GM21786 (cell line): ENCODE measurements at regions not wholly inside any gene's neighbourhood (a gene's known extent, or its start where the extent isn't known, plus 50 kb on each side); places are given as distances from the start of the nearest gene placed in this dataset.
"Not testable (repeated sequence)": the region's sequence is repeated elsewhere in the genome, so short reads cannot be mapped to it uniquely, and the experiment has no call there.

Experiments used
- ATAC-seq: cut with Tn5 transposase; IDR thresholded peaks from one replicate; pipeline ENCODE4 v1.9.1; 2021; ENCODE audit not compliant: unreplicated experiment

GRCh38 chr12:20105943-20106342, 262.4 kb upstream of the PDE3A start:
- ATAC-seq: no peak

- ATAC-seq: no peak
Observed at GRCh38 chr12:20109676-20110075, 258.7 kb upstream of the PDE3A start.

DNA sequence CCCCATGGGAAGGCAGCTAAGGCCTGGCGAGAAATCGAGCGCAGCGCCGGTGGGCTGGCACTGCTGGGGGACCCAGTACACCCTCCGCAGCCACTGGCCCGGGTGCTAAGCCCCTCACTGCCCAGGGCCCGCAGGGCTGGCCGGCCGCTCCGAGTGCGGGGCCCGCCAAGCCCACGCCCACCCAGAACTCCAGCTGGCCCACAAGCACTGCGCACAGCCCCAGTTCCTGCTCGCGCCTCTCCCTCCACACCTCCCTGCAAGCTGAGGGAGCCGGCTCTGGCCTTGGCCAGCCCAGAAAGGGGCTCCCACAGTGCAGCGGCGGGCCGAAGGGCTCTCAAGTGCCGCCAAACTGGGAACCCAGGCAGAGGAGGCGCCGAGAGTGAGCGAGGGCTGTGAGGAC, 253.0 kb upstream of the PDE3A start:
- not testable (repeated sequence) for ATAC-seq

DNA sequence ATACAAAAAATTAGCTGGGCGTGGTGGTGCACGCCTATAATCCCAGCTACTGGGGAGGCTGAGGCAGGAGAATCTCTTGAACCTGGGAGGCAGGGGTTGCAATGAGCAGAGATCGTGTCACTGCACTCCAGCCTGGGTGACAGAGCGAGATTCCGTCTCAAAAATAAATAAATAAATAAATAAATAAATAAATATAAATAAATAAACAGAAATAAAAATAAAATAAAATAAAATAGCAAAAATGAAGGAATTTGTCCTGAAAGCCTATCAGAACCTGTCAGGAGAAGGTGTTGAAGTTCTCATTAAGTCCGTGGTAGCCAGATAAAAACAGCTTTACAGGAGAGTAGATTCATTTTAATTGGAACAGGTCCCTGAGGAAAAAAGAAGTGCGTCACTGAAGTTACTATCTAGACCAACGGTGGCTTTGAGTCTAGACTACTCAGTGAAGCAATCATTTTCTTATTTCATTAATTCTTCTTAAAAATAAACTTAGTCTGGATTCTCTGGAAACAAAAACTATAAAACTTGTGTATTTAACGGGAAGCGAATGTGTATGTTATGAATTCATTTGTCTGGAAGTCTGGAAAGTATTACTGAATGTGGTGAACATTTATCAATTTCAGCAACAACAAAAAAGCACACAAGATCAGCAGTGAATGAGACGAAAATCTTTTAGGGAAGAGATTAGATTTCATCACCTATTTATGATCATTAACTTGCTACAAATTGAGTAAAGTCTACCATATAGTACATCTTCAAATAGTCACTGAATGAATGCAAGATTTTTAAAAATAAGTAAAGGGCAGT, 248.5 kb upstream of the PDE3A start:
- no peak for ATAC-seq

DNA sequence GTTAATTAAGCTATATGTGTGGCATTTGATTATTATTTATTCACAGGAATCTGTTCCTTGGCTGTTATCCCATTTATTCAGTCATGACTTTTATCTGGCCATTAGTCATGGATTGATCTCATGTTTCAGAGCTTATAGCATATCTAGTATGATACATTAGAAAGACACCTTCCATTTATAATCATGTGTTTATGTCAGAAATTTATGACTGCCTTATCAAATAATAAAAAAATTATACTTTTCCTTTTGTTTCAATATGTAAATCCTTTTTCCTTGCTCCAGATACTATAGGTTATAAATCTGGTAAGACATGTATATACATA, 248.0 kb upstream of the PDE3A start:
- no peak for ATAC-seq

GRCh38 chr12:20122274-20122673, 246.1 kb upstream of the PDE3A start:
- no peak for ATAC-seq

- no peak for ATAC-seq
Observed at GRCh38 chr12:20123465-20123864, 244.9 kb upstream of the PDE3A start.

- no peak for ATAC-seq
Observed at GRCh38 chr12:20125276-20125798, 243.0 kb upstream of the PDE3A start.

DNA sequence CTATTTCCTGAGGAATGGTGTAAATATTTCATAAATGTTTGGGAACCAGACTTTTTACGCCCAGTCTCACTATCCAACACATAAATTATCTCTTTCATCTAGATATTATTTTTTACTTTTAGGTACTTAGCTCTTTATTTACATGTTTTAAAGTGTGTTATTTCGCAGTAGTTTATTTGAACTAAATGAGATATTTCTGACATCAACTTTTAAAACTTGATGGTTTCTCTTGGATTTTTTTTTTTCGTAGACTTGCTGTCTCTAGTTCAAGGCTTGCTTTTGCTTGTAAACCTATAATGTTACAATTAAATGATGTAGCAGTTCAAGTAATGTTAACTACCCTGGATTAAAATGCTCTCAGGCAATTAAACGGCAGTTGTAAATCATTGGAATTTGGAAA, 241.7 kb upstream of the PDE3A start:
- no peak for ATAC-seq

DNA sequence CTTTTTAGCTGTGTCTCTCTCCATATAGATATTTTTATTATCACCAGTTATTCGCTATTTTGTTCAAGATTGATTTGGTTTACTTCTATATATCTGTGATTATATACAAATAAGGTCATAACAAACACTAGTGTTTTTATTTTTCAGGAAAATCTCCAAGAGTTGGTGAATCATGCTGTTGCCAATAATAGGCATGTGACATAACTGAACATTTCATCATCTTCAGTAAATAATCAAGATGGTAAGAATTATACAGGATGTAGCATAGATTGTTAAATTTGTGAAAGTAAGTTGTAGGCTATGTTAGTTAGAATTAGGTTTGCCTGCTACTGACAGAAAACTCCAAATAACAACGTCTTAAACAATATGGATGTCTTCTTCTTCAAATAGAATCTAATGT, 240.9 kb upstream of the PDE3A start:
- ATAC-seq: no peak

DNA sequence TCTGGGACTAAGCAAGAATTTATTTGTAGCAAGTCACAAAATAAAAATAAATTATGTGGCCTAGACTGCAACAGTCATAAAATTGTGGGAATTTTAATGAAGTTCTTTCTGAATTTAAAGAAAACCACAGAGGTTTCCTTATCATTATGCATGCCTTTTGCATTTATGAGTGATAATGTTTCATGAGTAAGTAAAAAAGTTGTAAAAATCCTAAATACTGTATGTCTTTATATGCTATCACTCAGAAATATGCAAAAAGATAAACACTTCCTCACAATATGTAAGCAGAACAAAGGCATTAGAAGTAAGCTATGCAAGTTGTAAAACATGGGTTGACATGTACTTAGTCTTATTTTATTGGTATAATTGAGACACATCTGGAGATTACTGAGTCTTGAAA, 239.4 kb upstream of the PDE3A start:
- no peak for ATAC-seq

DNA sequence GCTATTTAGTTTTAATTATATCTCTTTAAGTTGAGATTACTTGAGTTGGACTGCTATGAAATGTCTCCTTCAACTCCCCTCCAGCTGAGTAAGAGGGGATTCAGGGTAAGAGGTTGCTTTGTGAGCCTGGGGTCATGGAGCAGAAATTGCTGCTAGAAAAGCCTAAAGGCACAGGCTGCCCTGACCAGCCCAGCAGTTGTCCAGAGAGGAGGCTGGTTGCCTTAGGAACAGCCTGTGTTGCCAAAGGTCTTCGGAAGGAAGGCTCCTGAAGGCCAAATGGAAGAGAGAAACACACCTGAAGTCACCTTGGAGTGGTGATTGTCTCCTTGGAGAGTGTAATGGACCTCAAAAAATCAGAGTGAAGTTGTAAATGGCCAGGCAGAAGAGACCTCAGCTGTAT, 235.5 kb upstream of the PDE3A start:
- no peak for ATAC-seq

DNA sequence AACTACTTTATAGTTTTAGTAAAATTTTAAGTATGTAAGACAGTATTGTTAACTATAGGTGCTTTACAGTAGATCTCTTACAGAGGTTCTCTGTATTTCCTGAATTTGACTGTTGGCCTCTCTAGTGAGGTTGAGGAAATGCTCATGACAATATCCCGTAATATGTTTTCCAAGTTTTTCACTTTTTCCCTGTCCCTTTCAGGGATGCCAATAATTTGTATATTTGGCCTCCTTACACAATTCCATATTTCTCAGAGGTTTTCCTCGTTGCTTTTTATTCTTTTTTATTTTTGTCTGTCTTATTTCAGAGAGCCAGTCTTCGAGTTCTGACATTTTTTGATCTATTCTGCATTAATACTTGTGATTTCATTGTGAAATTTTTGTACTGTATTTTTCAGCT, 233.7 kb upstream of the PDE3A start:
- no peak for ATAC-seq

DNA sequence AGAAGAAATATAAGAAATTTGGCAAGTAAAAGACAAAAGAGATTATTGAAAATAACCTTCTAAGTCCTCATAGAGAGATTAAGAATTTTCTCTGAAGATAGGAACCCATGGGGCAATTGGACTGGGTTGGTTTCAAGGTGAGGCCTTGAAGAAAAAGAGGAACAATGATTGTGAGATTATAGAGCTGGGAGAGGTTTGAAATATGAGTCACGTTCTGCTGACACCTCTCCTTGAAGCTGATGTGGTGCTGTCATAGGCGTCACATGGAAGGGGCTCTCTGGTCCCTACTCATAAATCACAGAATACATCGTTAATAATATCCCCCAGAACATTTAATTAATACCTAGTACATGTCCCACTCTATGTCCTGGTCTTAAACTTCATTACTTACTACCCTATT, 227.6 kb upstream of the PDE3A start:
- ATAC-seq: no peak

DNA sequence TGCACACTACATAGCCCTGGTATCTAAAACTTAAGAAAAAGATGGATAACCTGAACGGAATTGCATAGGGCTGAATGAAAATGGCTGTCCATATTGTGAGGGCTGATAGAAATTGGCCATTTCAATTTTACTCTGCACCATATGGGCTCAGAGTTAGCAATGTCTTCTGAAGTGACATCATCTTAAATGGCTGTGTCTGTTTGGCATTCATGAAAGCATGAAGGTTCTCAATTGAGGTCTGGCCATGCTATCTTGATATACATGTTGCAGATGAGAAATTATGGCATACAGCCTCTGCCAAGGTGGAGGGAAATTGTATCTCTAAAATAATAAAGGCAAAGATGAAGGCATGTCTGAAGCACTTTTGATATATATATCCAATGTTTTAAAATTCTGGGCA, 226.0 kb upstream of the PDE3A start:
- ATAC-seq: no peak

- no peak for ATAC-seq
Observed at GRCh38 chr12:20142956-20143355, 225.4 kb upstream of the PDE3A start.

DNA sequence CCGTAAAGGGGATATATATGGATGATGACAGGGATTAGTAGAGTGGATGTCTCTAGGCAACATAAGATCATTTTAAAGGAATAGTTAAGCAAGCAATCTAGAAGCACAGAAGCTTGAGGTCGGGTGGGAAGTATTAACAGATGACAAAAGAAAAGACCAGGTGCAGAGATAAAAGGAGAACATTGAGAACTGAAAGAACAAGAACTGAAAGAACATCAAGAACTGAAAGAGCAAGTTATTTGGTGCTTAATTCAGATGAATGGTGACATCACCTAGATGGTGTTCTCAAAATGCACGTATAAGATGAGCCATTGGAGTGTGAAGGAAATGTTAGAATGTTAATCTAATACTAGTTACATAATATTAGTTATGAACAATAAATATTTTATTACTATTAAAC, 224.0 kb upstream of the PDE3A start:
- ATAC-seq: peak; percentile 69

GRCh38 chr12:20148241-20148640, 220.1 kb upstream of the PDE3A start:
- no peak for ATAC-seq

- ATAC-seq: no peak
Observed at GRCh38 chr12:20150835-20151422, 217.4 kb upstream of the PDE3A start.

DNA sequence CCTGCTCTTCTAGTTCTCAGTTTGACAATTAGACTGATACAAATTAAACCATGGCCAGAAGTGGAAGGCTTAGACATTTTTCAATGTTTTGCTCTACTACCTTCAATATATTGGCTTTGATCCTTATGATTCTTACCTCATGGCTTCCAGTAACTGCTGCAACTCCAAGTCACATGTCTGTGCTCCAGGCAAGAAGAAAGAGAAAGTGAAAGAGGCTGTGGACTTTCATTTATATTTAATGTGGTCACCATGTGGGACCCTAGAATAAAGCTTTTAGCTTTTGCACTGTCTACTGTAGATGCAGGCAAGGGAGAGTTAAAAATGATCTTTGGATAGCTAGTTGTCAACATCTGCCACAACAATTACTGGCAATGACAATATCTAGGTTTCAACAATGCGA, 214.3 kb upstream of the PDE3A start:
- ATAC-seq: no peak

- ATAC-seq: no peak
Observed at GRCh38 chr12:20155374-20155773, 213.0 kb upstream of the PDE3A start.

DNA sequence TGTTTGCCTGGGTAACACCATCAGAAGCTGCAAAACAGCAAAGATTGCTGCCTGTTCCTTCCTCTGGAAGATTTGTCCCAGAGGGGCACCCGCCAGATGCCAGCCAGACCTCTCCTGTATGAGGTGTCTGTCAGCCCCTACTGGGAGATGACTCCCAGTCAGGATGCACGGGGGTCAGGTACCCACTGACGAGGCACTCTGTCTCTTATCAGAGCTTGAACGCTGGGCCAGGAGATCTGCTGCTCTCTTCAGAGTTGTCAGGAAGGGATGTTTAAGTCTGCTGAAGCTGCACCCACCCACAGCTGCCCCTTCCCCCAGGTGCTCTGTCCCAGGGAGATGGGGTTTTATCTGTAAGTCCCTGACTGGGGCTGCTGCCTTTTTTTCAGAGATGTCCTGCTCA, 207.4 kb upstream of the PDE3A start:
- not testable (repeated sequence) for ATAC-seq
